ENCODE measurements at regions not wholly inside any gene's neighbourhood (a gene's known extent, or its start where the extent isn't known, plus 50 kb on each side); places are given as distances from the start of the nearest gene placed in this dataset.

DNA sequence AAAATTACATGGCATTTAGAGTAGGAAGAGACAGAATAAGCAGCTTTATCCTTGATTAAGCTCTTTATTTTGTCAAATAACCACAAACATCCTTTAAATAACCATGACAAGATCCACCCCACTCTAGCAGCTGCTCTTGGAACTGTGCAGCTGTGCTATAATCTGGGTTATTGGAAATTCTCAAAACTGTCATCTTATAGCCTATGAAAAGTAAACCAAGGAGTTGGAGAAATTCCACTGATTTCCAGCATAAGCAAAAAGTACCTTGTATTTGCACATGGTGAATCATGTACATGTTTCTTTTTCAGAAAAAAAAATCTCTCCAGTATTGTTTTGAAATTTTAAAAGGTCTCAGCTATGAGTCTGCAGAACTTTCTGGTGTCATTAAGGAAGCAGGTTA, 88.8 kb upstream of the ABI3BP start:
- Histone ChIP-seq H3K4me3 (ENCODE audit: low read depth, low read length) (no peak overlapping the region), H3K27me3 (ENCODE audit: control insufficient read depth, insufficient read depth, low read length) (no peaks in the 10 kb centered on the region), H3K36me3 (ENCODE audit: control insufficient read depth, insufficient read depth, low read length) (no peaks in the 10 kb centered on the region)
- ChIA-PET POLR2A (no interaction called here), CTCF (no interaction called here)
- TF ChIP-seq, protein P1, sequence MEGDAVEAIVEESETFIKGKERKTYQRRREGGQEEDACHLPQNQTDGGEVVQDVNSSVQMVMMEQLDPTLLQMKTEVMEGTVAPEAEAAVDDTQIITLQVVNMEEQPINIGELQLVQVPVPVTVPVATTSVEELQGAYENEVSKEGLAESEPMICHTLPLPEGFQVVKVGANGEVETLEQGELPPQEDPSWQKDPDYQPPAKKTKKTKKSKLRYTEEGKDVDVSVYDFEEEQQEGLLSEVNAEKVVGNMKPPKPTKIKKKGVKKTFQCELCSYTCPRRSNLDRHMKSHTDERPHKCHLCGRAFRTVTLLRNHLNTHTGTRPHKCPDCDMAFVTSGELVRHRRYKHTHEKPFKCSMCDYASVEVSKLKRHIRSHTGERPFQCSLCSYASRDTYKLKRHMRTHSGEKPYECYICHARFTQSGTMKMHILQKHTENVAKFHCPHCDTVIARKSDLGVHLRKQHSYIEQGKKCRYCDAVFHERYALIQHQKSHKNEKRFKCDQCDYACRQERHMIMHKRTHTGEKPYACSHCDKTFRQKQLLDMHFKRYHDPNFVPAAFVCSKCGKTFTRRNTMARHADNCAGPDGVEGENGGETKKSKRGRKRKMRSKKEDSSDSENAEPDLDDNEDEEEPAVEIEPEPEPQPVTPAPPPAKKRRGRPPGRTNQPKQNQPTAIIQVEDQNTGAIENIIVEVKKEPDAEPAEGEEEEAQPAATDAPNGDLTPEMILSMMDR (IDR thresholded peaks at IDR 0.05; ENCODE audit: insufficient read depth, low read depth, low read length) = no peak
- no peak for DNase-seq (ENCODE audit: low read depth)

DNA sequence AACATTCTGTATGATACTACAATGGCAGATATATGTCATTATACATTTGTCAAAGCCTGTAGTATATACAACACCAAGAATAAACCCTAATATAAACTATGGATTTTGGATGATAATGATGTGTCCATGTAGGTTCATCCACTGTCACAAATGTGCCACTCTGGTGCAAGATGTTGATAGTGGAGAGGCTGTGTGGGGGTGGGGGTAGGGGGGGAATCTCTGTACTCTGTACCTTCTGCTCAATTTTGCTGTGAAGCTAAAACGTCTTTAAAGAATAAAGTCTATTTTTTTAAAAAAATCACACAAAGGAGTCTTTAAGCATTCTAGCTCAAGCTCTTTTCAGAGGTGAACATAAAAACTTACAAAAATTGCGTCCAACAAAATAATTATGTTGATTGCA, 88.2 kb upstream of the ABI3BP start:
- ChIA-PET CTCF (no interaction called here), POLR2A (no interaction called here)
- Histone ChIP-seq H3K27me3 (ENCODE audit: control insufficient read depth, insufficient read depth, low read length) (no peaks in the 10 kb centered on the region), H3K4me3 (ENCODE audit: low read depth, low read length) (no peak overlapping the region), H3K36me3 (ENCODE audit: control insufficient read depth, insufficient read depth, low read length) (no peaks in the 10 kb centered on the region)
- TF ChIP-seq, protein P1 (IDR thresholded peaks at IDR 0.05; ENCODE audit: insufficient read depth, low read depth, low read length) = no peak
- DNase-seq (ENCODE audit: low read depth) = no peak

DNA sequence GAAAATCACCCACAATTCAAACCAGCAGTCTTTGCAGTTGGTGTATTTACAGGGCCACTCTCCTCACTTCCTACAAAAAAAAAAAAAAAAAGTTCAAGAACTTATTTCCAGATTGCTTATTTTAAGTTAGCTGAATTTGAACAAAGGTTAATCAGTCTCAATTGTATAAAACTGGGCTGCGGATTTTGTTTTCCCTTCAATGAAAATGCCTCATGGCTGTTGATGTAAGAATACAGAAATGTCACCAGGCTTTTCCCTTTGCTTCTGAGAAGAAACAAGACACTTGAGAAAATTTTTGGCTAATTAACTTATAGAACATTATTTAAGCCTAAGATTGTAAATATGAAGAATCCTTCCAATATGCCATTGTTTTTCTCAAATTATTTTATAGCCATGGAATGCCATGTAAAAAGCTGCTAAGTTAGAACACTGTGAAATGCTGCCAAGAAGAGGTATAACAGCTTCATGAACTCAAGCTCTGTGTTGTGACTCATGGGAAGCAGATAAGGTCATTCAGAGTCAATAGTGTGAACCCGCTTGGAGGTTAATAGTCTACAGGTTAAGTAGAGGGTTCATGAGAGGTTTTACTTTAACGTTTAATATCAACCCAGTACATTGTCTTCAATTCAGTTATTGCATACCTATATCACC, 84.3 kb upstream of the ABI3BP start:
- TF ChIP-seq, protein P1 (IDR thresholded peaks at IDR 0.05; ENCODE audit: insufficient read depth, low read depth, low read length) = no peak
- ChIA-PET CTCF (no interaction called here), POLR2A (no interaction called here)
- DNase-seq (ENCODE audit: low read depth) = no peak
- Histone ChIP-seq H3K27me3 (ENCODE audit: control insufficient read depth, insufficient read depth, low read length) (no peaks in the 10 kb centered on the region), H3K4me3 (ENCODE audit: low read depth, low read length) (no peak overlapping the region), H3K36me3 (ENCODE audit: control insufficient read depth, insufficient read depth, low read length) (no peaks in the 10 kb centered on the region)

DNA sequence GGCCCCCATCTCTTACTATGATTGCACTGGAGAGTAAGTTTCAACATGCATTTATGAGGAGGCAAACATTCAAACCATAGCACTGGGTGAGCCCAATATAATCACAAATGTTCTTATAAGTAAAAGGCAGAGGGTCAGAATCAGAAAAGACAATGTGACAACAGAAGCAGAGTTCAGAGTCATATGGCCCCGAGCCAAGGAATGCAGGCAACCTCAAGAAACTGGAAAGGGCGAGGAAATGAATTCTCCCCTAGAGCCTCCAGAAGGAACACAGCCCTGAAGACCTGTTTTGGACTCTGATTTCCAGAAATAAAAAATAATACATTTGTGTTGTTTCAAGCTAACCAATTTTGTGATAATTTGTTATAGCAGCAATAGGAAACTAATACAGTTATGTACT, 81.3 kb upstream of the ABI3BP start:
- H3K27me3 ChIP-seq (ENCODE audit: control insufficient read depth, insufficient read depth, low read length) = no peaks in the 10 kb centered on the region
- POLR2A ChIA-PET = no interaction called here
- DNase-seq (ENCODE audit: low read depth) = no peak
- H3K4me3 ChIP-seq (ENCODE audit: low read depth, low read length) = no peak overlapping the region
- no peaks in the 10 kb centered on the region for H3K36me3 ChIP-seq (ENCODE audit: control insufficient read depth, insufficient read depth, low read length)
- CTCF ChIA-PET = no interaction called here
- TF ChIP-seq, protein P1 (IDR thresholded peaks at IDR 0.05; ENCODE audit: insufficient read depth, low read depth, low read length) = no peak

DNA sequence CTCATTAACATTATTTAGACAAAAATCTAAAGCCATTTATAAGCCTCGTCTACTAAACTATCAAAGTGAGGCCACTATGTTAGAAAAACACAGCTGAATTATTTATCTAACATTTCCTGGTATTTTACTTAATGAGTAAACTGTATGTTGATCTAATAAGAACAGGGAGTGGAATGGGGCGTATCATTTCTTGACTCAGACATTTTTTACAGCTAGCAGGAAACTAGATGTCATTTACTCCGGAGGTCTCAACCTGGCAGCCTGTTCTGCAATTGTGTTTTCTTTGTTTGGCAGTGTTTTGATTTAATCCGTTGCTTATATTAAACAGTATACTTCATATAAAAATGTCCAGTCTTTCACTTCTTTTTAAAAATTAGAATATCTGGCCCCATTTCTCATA, 79.1 kb upstream of the ABI3BP start:
- TF ChIP-seq, protein P1 (IDR thresholded peaks at IDR 0.05; ENCODE audit: insufficient read depth, low read depth, low read length) = no peak
- Histone ChIP-seq H3K36me3 (ENCODE audit: control insufficient read depth, insufficient read depth, low read length) (no peaks in the 10 kb centered on the region), H3K27me3 (ENCODE audit: control insufficient read depth, insufficient read depth, low read length) (no peaks in the 10 kb centered on the region), H3K4me3 (ENCODE audit: low read depth, low read length) (no peak overlapping the region)
- CTCF ChIA-PET = no interaction called here
- no peak for DNase-seq (ENCODE audit: low read depth)
- POLR2A ChIA-PET = no interaction called here
